22Rv1 (cell line): ENCODE measurements at regions not wholly inside any gene's neighbourhood (a gene's known extent, or its start where the extent isn't known, plus 50 kb on each side); places are given as distances from the start of the nearest gene placed in this dataset.
A peak's percentile ranks its signal among the peaks of the same experiment; 100 is the strongest.

ENCODE experiments used
- H3K27ac ChIP-seq: fragments of 450-650 bp; 2 replicates; pipeline ENCODE4 v1.5.1; 2017
- ZFX ChIP-seq: fragments of 450-650 bp; IDR thresholded peaks from 2 replicates; pipeline ENCODE4 v1.6.1; 2017; ENCODE audit warnings: antibody characterized with exemption, borderline replicate concordance
- TF ChIP-seq, protein P1 (sequence below): fragments of 450-650 bp; IDR thresholded peaks from 2 replicates; pipeline ENCODE4 v1.5.1; 2017; ENCODE audit warnings: mild to moderate bottlenecking

DNA sequence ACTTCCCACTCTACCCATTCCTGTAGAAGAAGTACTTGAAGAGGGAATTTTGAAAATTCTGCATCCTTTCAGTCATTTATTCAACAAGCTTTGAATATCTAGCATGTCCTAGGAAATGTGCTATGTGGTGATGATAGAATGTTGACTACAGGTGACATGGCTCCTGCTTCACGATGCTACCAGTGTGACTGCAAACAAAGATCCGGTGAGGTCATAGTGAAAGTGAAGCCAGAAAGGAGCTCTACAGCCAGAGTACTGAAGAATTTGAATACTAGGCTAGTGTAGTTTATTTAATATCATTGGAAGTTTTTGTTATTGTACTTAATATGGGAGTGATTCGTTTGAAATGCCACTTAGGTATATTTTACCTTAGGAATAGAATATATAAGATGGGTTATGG is 348.1 kb downstream of the TFEC start:
- no peak overlapping the region for H3K27ac ChIP-seq

GRCh38 chr7:115680921-115681320 is 349.6 kb downstream of the TFEC start:
- H3K27ac ChIP-seq = no peak overlapping the region
- TF ChIP-seq, protein P1, sequence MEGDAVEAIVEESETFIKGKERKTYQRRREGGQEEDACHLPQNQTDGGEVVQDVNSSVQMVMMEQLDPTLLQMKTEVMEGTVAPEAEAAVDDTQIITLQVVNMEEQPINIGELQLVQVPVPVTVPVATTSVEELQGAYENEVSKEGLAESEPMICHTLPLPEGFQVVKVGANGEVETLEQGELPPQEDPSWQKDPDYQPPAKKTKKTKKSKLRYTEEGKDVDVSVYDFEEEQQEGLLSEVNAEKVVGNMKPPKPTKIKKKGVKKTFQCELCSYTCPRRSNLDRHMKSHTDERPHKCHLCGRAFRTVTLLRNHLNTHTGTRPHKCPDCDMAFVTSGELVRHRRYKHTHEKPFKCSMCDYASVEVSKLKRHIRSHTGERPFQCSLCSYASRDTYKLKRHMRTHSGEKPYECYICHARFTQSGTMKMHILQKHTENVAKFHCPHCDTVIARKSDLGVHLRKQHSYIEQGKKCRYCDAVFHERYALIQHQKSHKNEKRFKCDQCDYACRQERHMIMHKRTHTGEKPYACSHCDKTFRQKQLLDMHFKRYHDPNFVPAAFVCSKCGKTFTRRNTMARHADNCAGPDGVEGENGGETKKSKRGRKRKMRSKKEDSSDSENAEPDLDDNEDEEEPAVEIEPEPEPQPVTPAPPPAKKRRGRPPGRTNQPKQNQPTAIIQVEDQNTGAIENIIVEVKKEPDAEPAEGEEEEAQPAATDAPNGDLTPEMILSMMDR = no peak
- TF ChIP-seq ZFX = no peak

More for the DNA sequence above, 348.1 kb downstream of the TFEC start:
- TF ChIP-seq ZFX = no peak
- TF ChIP-seq, protein P1 = no peak

GRCh38 chr7:115679976-115680375 is 350.6 kb downstream of the TFEC start:
- no peak overlapping the region for H3K27ac ChIP-seq
- no peak for TF ChIP-seq ZFX
- TF ChIP-seq, protein P1 = peak; percentile 90

- H3K27ac ChIP-seq = no peak overlapping the region
- TF ChIP-seq, protein P1 = no peak
Measured at GRCh38 chr7:115679423-115679822, 351.1 kb downstream of the TFEC start.

- H3K27ac ChIP-seq = peak overlapping the region; percentile 17; the same call in 1 of the 2 replicates
Measured at GRCh38 chr7:115678086-115678982, 352.2 kb downstream of the TFEC start.

GRCh38 chr7:115676707-115677106 is 353.9 kb downstream of the TFEC start:
- TF ChIP-seq, protein P1 = no peak
- TF ChIP-seq ZFX = no peak
- no peak overlapping the region for H3K27ac ChIP-seq

More at GRCh38 chr7:115678086-115678982, 352.2 kb downstream of the TFEC start:
- TF ChIP-seq, protein P1 = no peak
- no peak for TF ChIP-seq ZFX

- no peak overlapping the region for H3K27ac ChIP-seq
- TF ChIP-seq, protein P1 = peak; percentile 46
- TF ChIP-seq ZFX = no peak
Measured at GRCh38 chr7:115676080-115676479, 354.5 kb downstream of the TFEC start.
